ENCODE measurements at regions not wholly inside any gene's neighbourhood (a gene's known extent, or its start where the extent isn't known, plus 50 kb on each side); places are given as distances from the start of the nearest gene placed in this dataset.
"Not testable (repeated sequence)": the region's sequence is repeated elsewhere in the genome, so short reads cannot be mapped to it uniquely, and the experiment has no call there.

- DNase-seq (ENCODE audit: low read depth) = no peak
These were observed 327.8 kb downstream of the CENPW start for GRCh38 chr6:126667728-126668127.

DNA sequence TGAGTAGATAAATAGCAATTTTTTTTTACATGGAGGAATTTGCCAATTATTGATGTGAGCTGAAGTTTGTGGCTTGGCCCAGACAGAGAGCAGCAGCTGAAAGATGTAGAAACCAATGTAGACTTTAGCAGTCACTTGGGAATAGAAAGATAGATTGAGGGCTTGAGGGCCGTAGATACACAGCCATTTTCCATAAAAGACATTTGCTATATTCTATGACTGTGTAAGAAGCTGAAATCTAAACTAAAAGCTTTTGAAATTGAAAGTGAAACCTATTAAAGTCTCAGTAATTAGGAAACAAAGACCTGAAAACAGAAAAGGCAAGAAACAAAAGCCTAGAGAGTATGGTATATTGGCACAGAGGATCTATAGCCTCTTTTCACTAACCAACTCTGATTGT is 332.7 kb downstream of the CENPW start:
- DNase-seq (ENCODE audit: low read depth) = no peak

DNA sequence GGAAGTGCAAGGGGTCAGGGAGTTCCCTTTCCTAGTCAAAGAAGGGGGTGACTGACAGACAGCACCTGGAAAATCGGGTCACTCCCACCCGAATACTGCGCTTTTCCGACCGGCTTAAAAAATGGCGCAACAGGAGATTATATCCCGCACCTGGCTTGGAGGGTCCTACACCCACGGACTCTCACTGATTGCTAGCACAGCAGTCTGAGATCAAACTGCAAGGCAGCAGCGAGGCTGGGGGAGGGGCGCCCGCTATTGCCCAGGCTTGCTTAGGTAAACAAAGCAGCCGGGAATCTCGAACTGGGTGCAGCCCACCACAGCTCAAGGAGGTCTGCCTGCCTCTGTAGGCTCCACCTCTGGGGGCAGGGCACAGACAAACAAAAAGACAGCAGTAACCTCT is 333.8 kb downstream of the CENPW start:
- not testable (repeated sequence) for DNase-seq (ENCODE audit: low read depth)

- DNase-seq (ENCODE audit: low read depth) = no peak
These were observed 342.5 kb downstream of the CENPW start for GRCh38 chr6:126682440-126682839.

- no peak for DNase-seq (ENCODE audit: low read depth)
These were observed 345.3 kb downstream of the CENPW start for GRCh38 chr6:126685182-126685581.

DNA sequence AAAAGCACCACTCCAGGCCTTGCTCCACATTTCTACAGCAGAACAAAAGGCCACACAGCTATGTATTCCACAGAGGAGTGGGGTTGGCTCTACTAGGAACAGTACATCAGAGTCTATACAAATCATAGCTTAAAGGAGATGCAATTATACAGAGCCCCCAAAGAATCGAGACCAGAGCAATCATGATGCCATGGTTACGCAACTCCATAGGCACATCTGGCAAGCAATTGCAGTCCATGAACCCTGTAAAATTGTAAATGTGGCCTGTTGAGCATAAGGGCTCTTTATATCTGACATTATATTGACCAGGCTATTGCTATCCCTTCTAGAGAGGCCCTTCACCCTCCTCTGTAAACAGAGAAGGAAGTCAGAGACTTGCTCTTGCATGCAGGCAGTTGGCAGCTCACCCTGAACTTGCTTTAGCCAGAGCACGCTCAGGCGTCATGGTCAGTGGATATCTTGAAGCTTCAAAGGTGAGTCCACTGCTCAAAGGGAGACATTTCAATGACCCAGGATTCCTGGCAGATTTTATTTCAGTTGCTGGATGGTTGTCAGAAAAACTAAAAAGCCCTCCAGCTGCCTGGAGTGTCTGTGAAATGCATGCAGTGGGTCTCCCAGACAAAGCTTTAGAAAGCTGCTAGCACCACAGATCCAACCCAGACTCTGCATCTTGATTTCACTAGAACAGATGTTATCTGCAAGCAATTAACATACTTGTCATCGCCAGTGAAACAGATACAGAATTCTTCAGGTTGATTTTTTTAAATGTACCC is 357.2 kb downstream of the CENPW start:
- no peak for DNase-seq (ENCODE audit: low read depth)

- no peak for DNase-seq (ENCODE audit: low read depth)
These were observed 358.9 kb downstream of the CENPW start for GRCh38 chr6:126698732-126699240.

DNA sequence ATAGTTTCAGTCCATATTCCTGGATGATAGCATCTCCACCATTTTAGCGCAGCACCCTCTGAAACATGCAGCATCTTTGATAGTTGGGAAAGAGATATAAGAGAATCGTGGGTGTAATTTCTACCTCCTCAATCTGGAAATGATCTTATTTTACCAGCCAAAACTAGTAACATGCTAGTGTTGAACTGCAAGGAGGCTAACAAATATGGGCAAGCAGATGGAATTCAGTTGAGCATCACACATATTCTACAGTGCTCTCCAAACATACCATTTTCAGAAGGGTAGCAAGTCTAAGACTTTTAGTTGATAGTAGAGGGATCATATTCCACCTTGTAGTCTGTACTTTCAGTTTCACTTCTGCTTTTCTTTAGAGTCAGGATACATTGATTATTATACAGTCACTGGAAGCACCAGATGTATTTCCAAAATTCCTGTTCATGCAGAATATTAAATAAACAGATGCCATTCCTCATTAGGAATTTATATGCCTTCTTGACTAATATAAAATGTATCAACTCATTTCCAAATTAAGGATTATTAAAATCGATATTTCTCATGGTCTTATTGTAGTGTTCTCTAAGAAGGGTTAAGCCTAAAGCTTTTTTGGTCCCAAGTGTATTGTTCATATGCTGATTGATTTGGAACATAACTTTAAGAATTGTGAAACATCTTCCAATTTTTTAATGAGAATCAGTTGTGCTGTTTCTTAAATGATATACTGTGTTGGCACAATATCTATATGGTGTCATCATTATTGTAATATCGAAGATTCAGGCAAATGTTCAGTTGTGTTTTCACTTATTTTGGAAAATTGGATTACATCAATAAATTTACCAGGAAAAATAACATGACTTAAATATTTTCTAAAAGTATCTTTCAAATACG is 362.0 kb downstream of the CENPW start:
- DNase-seq (ENCODE audit: low read depth) = no peak

DNA sequence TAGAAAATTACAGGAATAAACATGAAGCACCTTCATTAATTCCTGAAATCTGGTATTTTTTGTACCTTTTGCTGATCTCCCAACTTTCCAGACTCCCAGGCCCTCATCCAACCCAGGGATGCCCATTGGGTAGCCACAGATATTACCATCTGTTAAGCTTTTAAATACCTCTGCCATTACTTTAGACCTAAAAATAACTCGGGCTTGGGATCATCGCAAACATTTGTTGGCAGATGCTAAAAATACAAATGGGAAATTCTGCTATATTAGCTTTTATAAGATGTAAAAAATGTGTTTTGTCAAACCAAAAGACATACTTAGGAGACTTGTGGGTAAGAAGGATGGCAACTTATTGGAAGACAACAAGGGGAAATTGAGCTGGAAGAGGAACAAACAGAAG is 376.1 kb downstream of the CENPW start:
- DNase-seq (ENCODE audit: low read depth) = peak; percentile 25

GRCh38 chr6:126716826-126717509 is 377.1 kb downstream of the CENPW start:
- no peak for DNase-seq (ENCODE audit: low read depth)

- DNase-seq (ENCODE audit: low read depth) = no peak
These were observed 378.8 kb downstream of the CENPW start for GRCh38 chr6:126718600-126719327.

DNA sequence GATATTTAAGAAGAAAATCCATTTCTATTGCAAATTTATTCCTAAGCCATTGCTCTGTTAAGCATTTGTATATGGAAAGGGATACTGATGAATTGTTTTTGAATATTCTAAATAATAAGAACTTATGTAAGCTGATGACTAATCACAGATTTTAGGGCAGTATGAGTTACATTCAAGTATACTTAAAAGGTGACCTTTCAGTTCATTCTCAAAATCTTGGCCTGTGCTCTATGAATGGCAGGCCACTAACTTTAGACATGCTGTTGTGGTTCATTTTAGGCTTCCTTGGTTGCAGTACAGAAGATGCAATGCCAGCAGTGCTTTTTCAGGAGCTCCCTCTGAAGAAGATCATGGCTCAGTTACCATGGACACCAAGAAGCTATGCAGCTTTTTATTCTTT is 380.4 kb downstream of the CENPW start:
- DNase-seq (ENCODE audit: low read depth) = no peak

DNA sequence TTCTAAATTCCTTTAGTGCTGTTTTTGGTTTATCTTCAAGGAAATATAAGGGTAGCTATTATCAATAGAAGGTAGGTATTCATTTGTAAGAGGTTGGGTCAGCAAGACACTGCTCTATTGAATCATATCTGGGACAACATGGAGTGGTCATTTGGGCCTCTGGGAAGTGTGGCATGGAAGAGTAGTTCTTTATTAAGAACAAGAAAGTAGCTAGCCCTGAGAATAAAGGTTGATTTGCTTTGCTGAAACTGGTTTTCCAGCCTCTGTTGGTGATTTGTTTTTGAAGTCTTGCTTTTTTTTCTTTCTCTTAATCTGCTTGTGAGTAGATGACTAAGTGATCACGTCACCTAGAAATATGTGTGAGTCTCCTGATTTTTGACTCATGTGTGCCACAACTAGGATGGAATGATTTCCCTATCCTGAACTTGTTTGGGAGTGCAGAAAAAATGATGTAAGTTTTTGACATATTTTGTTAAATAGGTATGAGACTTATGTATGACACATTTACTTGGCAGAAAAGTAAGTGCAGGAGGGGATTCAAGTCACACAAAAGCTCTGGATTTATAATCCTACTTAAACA is 381.8 kb downstream of the CENPW start:
- peak; percentile 78 for DNase-seq (ENCODE audit: low read depth)

DNA sequence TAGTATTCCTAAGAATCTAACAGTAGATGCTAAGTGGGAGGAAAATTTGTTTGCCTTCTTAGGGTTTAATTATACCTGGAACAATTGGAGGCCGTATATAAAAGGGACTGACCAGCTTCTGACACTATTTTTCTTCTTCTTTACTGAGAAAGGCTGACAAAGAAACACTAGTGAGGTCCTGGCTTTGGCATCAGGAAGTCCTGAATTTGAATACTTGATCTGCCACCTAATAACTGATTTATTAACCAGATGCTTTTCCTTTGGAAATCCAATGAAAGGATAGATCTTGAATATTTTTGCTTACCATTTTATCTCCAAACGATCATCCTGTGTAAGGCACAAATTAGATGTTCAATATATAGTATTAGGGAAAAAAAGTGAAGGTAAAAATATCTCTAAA is 382.5 kb downstream of the CENPW start:
- no peak for DNase-seq (ENCODE audit: low read depth)

- DNase-seq (ENCODE audit: low read depth) = no peak
These were observed 383.7 kb downstream of the CENPW start for GRCh38 chr6:126723541-126724170.

- DNase-seq (ENCODE audit: low read depth) = no peak
These were observed 384.9 kb downstream of the CENPW start for GRCh38 chr6:126724821-126725220.

DNA sequence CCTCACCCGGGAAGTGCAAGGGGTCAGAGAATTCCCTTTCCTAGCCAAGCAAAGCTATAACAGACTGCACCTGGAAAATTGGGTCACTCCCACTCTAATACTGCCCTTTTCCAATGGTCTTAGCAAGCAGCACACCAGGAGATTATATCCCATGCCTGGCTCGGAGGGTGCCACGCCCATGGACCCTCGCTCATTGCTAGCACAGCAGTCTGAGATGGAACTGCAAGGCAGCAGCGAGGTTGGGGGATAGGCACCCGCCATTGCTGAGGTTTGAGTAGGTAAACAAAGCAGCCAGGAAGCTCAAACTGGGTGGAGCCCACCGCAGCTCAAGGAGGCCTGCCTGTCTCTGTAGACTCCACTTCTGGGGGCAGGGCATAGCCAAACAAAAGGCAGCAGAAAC is 386.5 kb downstream of the CENPW start:
- not testable (repeated sequence) for DNase-seq (ENCODE audit: low read depth)

DNA sequence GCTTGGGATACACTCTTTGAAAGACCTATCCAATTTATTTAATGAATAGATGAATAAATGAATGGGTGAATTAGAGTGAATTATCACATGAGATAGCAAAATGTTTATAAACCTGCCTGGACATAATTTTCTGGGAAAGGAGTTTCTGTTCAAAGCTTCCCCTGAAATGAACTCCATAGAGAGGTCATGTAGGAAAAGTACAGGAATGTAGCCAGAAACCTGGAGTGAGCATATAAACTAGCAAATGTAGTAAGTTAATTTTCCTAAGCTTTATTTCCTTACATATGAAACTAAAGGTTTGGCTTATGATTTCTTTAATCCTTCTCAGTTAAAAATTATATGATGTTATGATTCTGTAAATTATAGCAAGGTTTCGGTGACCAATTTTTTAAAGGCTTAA is 380.3 kb upstream of the RSPO3 start:
- DNase-seq (ENCODE audit: low read depth) = no peak

DNA sequence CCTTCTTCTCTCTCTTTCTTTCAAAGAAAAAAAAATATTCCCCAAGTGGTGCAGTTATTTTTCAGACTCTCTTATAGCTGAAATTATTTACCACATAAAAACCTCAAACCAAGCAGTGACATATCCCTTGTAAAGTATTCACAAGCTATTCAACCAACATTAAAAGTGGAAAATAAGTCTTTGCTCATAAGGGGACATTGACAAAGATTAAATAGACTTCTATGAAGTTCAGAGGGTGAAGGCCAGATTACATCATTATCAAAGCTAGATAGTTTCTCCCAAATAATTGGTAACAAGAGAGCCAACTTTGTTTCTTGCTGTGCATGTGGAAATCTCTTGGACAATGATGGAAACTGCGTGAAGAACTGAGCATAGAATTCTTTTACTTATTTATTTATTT is 379.8 kb upstream of the RSPO3 start:
- no peak for DNase-seq (ENCODE audit: low read depth)

GRCh38 chr6:126743076-126743475 is 375.4 kb upstream of the RSPO3 start:
- DNase-seq (ENCODE audit: low read depth) = no peak
